HG02870 (cell line): ENCODE measurements at regions not wholly inside any gene's neighbourhood (a gene's known extent, or its start where the extent isn't known, plus 50 kb on each side); places are given as distances from the start of the nearest gene placed in this dataset.
A peak's percentile ranks its signal among the peaks of the same experiment; 100 is the strongest.
"Not testable (repeated sequence)": the region's sequence is repeated elsewhere in the genome, so short reads cannot be mapped to it uniquely, and the experiment has no call there.

Experiments
- ATAC-seq: cut with Tn5 transposase; IDR thresholded peaks from one replicate; pipeline ENCODE4 v1.9.1; 2021; ENCODE audit warnings: mild to moderate bottlenecking, moderate library complexity; ENCODE audit not compliant: unreplicated experiment

DNA sequence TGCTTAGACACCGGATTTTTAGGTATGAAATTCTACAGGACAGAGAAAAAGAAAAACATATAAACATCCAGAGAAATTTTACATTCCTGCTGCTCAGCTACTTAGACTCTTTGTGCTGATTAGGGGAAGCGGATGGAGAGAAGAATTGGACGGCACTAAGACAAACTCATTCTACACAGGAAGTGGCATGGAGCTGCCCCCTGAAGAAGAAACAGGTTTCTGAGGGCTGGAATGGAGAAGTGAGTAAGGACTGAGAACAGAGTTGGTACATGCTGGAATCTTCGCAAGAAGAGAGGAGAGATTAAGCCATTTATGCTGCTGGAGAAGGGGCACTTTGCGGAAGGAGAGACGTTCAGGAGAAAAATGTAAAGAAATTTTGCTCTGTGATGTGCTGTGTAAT is 253.0 kb upstream of the ERBB4 start:
- no peak for ATAC-seq

GRCh38 chr2:212786088-212786487 is 247.5 kb upstream of the ERBB4 start:
- ATAC-seq: not testable (repeated sequence)

GRCh38 chr2:212777020-212777491 is 238.5 kb upstream of the ERBB4 start:
- peak; percentile 53 for ATAC-seq

- ATAC-seq: peak; percentile 51
These were observed 235.3 kb upstream of the ERBB4 start for GRCh38 chr2:212773808-212774339.

DNA sequence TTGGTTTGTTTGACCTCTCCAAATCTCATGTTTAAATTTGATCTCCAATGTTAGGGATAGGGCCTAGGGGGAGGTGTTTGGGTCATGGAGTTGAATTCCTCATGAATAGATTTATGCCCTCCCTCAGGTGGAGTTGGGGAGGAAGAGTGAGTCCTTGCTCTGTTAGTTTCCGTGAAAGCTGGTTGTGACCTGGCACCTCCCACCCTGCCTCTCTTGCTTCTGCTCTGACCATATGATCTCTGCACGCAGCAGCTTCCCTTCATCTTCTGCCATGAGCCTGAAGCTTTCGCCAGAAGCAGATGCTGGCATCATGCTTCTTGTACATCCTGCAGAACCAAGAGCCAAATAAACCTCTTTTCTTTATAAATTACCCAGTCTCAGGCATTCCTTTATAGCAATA is 231.6 kb upstream of the ERBB4 start:
- no peak for ATAC-seq

GRCh38 chr2:212766921-212767320 is 228.3 kb upstream of the ERBB4 start:
- ATAC-seq: no peak

DNA sequence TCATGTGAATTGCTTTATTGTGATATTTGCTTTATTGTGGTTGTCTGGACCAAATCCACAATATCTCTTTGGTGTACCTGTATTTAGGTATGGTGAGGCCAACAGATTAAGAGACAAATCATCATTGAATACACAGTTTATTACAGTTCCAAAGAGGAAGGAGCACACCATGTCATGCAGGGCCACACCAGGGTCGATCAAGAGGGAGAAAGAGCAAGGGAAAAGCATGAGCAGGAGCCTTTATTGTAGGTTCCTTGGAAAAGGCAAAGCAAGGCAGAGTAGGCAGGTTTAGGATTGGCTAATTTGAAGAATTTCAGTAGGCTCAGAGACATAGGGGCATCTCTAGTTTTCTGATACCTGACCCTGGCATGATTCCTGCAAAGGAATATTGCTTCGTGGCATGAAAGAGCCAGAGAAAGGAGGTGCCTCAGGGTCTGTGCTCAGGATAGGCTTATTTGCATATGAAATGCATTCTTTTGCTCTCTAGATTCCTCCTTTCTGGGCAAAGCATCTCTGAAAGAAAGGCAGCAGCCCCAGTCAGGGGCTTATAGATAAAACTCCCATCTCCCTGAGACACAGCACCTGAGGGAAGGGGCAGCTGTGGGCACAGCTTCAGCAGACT is 214.2 kb upstream of the ERBB4 start:
- no peak for ATAC-seq

DNA sequence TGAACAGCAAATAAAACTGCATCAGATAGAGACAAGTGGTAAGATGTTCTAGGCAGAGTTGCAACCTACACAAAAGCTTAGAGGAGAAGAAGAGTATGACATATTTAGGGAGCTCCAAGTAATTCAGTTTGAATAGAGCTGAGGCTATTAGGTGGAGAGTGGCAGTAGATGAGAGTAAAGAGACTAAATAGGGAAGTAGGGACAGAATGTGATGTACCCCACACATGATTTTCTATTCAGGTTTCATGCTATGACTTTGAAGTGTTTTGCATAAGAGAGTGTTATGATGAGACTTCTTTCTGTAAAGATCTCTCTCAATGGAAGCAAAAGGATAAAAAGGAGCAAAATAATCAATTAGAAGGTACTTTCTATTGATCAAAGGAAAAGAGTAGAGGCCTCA is 206.8 kb upstream of the ERBB4 start:
- ATAC-seq: peak; percentile 98

DNA sequence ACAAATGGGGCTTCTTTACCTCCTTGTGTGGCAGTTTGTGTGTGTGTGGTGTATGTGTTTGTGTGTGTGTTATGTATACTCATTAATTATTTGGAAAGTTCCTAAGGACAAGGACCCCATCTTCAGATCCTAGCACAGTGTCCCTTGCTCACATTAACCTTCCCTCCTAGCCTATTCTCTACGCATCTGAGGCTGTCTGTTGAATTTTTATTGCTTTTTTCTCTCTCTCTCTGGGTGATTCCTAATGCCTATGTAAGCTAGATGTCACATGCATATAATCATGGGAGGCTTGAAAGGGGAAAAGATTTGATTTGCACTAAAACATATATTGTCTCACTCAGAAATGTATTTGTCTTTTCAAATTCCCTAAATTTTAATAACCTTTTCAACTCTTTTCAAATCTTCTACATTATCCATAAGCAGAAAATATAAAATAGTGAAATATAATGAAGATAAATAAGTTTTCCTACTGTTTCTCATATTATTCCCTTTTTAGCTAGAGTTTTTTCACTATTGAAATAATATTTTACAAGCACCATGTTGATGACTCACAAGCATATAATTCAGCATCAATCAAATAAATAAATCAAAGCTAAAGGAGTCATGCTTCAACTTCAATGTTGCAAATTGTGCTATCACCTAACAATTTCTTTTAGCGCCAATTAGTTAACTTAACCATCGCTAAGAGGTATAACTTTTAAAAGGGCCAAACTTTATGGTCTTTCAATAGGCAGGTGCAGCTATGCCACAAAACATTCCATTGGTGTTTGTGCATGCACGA is 199.0 kb upstream of the ERBB4 start:
- ATAC-seq: no peak

- ATAC-seq: no peak
These were observed 197.8 kb upstream of the ERBB4 start for GRCh38 chr2:212736385-212736726.

GRCh38 chr2:212733273-212733672 is 194.7 kb upstream of the ERBB4 start:
- peak; percentile 38 for ATAC-seq

GRCh38 chr2:212732860-212733259 is 194.3 kb upstream of the ERBB4 start:
- ATAC-seq: no peak

- ATAC-seq: peak; percentile 72
These were observed 192.4 kb upstream of the ERBB4 start for GRCh38 chr2:212730994-212731393.

DNA sequence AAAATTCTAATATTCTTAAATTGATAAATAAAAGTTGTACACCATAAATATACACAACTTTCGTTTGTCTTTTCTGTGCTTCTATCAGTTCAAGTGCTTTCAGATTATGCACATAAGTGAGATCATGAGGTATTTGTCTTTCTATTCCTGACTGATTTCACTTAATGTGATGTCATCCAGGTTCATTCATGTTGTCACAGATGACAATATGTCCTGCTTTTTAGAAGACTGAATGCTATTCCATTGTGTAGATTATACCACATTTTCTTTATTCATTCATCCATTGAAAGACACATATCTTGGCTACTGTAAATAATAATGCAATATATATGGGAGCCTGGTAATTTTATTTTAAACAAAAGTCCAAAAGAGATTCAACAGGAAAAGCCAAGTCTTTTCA is 190.1 kb upstream of the ERBB4 start:
- no peak for ATAC-seq

DNA sequence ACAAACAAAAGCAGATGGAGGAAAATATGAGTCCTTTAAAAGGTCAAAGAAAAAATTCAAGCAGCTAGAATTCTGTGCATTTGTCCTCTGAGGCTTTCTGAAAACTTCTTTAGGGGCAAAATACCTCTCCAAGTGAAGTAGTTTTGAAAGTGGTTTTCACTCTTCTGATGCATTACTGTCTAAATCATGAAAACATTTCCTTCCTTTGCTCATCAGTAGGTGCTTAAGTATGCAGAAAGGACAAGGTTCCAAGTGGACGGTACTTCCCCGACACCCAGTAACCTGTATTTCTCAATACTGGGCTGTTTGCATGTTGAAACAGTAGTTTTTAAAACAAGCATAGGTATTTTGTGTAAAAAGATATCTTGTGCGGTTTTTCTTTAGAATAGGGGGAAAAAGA is 189.1 kb upstream of the ERBB4 start:
- ATAC-seq: peak; percentile 55

DNA sequence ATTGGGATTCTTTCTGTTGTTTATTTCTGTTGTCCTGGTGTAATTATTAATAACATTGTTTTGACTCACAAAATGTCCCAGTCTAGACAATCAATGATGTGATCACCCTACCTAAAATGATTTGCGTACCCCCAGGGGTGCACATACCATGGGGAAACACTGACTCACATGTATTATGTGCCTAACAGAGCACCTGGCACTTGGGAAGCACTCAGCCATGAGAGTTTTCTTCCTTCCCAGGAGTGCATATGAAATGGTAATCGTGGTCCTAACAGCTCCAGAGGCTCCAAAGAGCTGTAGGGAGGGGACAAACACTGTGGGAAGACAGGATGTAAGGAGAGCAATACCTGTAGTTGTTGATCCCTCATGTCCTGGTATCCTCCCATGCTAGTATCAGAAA is 187.8 kb upstream of the ERBB4 start:
- no peak for ATAC-seq

GRCh38 chr2:212725180-212725579 is 186.6 kb upstream of the ERBB4 start:
- ATAC-seq: no peak

GRCh38 chr2:212723226-212723625 is 184.6 kb upstream of the ERBB4 start:
- ATAC-seq: peak; percentile 32

- no peak for ATAC-seq
These were observed 183.4 kb upstream of the ERBB4 start for GRCh38 chr2:212722046-212722445.

- no peak for ATAC-seq
These were observed 182.4 kb upstream of the ERBB4 start for GRCh38 chr2:212721026-212721451.

GRCh38 chr2:212715411-212715810 is 176.8 kb upstream of the ERBB4 start:
- not testable (repeated sequence) for ATAC-seq

- ATAC-seq: no peak
These were observed 175.1 kb upstream of the ERBB4 start for GRCh38 chr2:212713681-212714080.
